ENCODE measurements at regions not wholly inside any gene's neighbourhood (a gene's known extent, or its start where the extent isn't known, plus 50 kb on each side); places are given as distances from the start of the nearest gene placed in this dataset.
"Not testable (repeated sequence)": the region's sequence is repeated elsewhere in the genome, so short reads cannot be mapped to it uniquely, and the experiment has no call there.

- not testable (repeated sequence) for H3K9me3 Mint-ChIP-seq; H3K27ac ChIP-seq; H3K4me3 ChIP-seq; H3K27me3 ChIP-seq; H3K27me3 Mint-ChIP-seq (ENCODE audit: insufficient read depth, low read depth); H3K4me1 Mint-ChIP-seq; H4K20me1 ChIP-seq (ENCODE audit: low read depth); H3K9ac ChIP-seq; H3F3A ChIP-seq (ENCODE audit: low read depth); H2AFZ ChIP-seq (replicated peaks); H3K4me1 ChIP-seq; H3K4me2 ChIP-seq; H3K9me3 ChIP-seq (ENCODE audit: low read depth); H3K36me3 Mint-ChIP-seq; DNase-seq (ENCODE audit: low spot score); H3K79me2 ChIP-seq (ENCODE audit: low read depth); H3K36me3 ChIP-seq; H3K4me3 Mint-ChIP-seq; H3K27ac Mint-ChIP-seq
Measured at GRCh38 chrX:132302687-132303086, 83.4 kb upstream of the RAP2C start.

GRCh38 chrX:132294776-132295495 lies 75.7 kb upstream of the RAP2C start:
- H3K4me2 ChIP-seq = no peak overlapping the region
- H3K4me1 Mint-ChIP-seq = no peaks in the 10 kb centered on the region
- no peak overlapping the region for H3K27ac Mint-ChIP-seq
- H3K4me1 ChIP-seq = no peaks in the 10 kb centered on the region
- peaks cover 13% of the 10 kb centered on the region for H3K9me3 Mint-ChIP-seq
- no peaks in the 10 kb centered on the region for H3K36me3 Mint-ChIP-seq
- no peaks in the 10 kb centered on the region for H3K27me3 ChIP-seq
- no peaks in the 10 kb centered on the region for H4K20me1 ChIP-seq (ENCODE audit: low read depth)
- TF ChIP-seq EZH2phosphoT487 (IDR thresholded peaks at IDR 0.05) (no peak), EZH2 (IDR thresholded peaks at IDR 0.05) (no peak), CTCF (IDR thresholded peaks at IDR 0.05) (no peak)
- no peaks in the 10 kb centered on the region for H3K79me2 ChIP-seq (ENCODE audit: low read depth)
- no peaks in the 10 kb centered on the region for H3K27me3 Mint-ChIP-seq (ENCODE audit: insufficient read depth, low read depth)
- H3K9me3 ChIP-seq (ENCODE audit: low read depth) = no peaks in the 10 kb centered on the region
- H2AFZ ChIP-seq (replicated peaks) = no peak overlapping the region
- H3K27ac ChIP-seq = no peak overlapping the region
- no peaks in the 10 kb centered on the region for H3K36me3 ChIP-seq
- DNase-seq (ENCODE audit: low spot score) = no peak
- H3K4me3 ChIP-seq = no peak overlapping the region
- H3K4me3 Mint-ChIP-seq = no peak overlapping the region
- H3K9ac ChIP-seq = no peak overlapping the region
- H3F3A ChIP-seq (ENCODE audit: low read depth) = no peaks in the 10 kb centered on the region

- peaks cover 17% of the 10 kb centered on the region for H3K9me3 Mint-ChIP-seq
- no peaks in the 10 kb centered on the region for H3K27me3 Mint-ChIP-seq (ENCODE audit: insufficient read depth, low read depth)
- no peak overlapping the region for H2AFZ ChIP-seq (replicated peaks)
- H3K4me1 ChIP-seq = no peaks in the 10 kb centered on the region
- no peak overlapping the region for H3K4me2 ChIP-seq
- TF ChIP-seq EZH2phosphoT487 (IDR thresholded peaks at IDR 0.05) (no peak), EZH2 (IDR thresholded peaks at IDR 0.05) (no peak), CTCF (IDR thresholded peaks at IDR 0.05) (no peak)
- H3K27ac ChIP-seq = no peak overlapping the region
- H3K79me2 ChIP-seq (ENCODE audit: low read depth) = no peaks in the 10 kb centered on the region
- no peak for DNase-seq (ENCODE audit: low spot score)
- no peaks in the 10 kb centered on the region for H3K27me3 ChIP-seq
- H3K27ac Mint-ChIP-seq = no peak overlapping the region
- no peak overlapping the region for H3K9ac ChIP-seq
- no peaks in the 10 kb centered on the region for H3K4me1 Mint-ChIP-seq
- no peaks in the 10 kb centered on the region for H3K36me3 Mint-ChIP-seq
- H4K20me1 ChIP-seq (ENCODE audit: low read depth) = no peaks in the 10 kb centered on the region
- H3K4me3 ChIP-seq = no peak overlapping the region
- H3K4me3 Mint-ChIP-seq = no peak overlapping the region
- H3F3A ChIP-seq (ENCODE audit: low read depth) = no peaks in the 10 kb centered on the region
- no peaks in the 10 kb centered on the region for H3K9me3 ChIP-seq (ENCODE audit: low read depth)
- no peaks in the 10 kb centered on the region for H3K36me3 ChIP-seq
Measured at GRCh38 chrX:132294192-132294591, 74.9 kb upstream of the RAP2C start.

- no peaks in the 10 kb centered on the region for H3K36me3 Mint-ChIP-seq
- no peak overlapping the region for H3K4me2 ChIP-seq
Measured at GRCh38 chrX:132292793-132293192, 73.5 kb upstream of the RAP2C start.

More at GRCh38 chrX:132292793-132293192, 73.5 kb upstream of the RAP2C start:
- no peaks in the 10 kb centered on the region for H3K27me3 Mint-ChIP-seq (ENCODE audit: insufficient read depth, low read depth)
- Histone ChIP-seq H3K9me3 (ENCODE audit: low read depth) (no peaks in the 10 kb centered on the region), H4K20me1 (ENCODE audit: low read depth) (no peaks in the 10 kb centered on the region), H3K9ac (no peak overlapping the region), H3K27me3 (no peaks in the 10 kb centered on the region), H3K36me3 (no peaks in the 10 kb centered on the region), H3K4me1 (no peaks in the 10 kb centered on the region), H3F3A (ENCODE audit: low read depth) (no peaks in the 10 kb centered on the region), H2AFZ (replicated peaks) (peak overlapping the region; percentile 7), H3K4me3 (no peak overlapping the region), H3K27ac (no peak overlapping the region), H3K79me2 (ENCODE audit: low read depth) (no peaks in the 10 kb centered on the region)
- peaks cover 18% of the 10 kb centered on the region for H3K9me3 Mint-ChIP-seq
- TF ChIP-seq CTCF (IDR thresholded peaks at IDR 0.05) = peak; percentile 73
- TF ChIP-seq EZH2phosphoT487 (IDR thresholded peaks at IDR 0.05) = no peak
- TF ChIP-seq EZH2 (IDR thresholded peaks at IDR 0.05) = no peak
- H3K27ac Mint-ChIP-seq = no peak overlapping the region
- H3K4me3 Mint-ChIP-seq = no peak overlapping the region
- DNase-seq (ENCODE audit: low spot score) = peak; percentile 70
- no peaks in the 10 kb centered on the region for H3K4me1 Mint-ChIP-seq

Measured in neural progenitor cell (in vitro differentiated cells).